SU-DHL-6 (cell line): ENCODE measurements at regions not wholly inside any gene's neighbourhood (a gene's known extent, or its start where the extent isn't known, plus 50 kb on each side); places are given as distances from the start of the nearest gene placed in this dataset.
"Not testable (repeated sequence)": the region's sequence is repeated elsewhere in the genome, so short reads cannot be mapped to it uniquely, and the experiment has no call there.

Source experiments
- H2AFZ ChIP-seq: fragments of 200-600 bp; sonication (generic); 2 replicates; pipeline ENCODE4 v1.6.1; 2014; ENCODE audit warnings: low read depth, mild to moderate bottlenecking, moderate library complexity, mixed read lengths, antibody characterized with exemption, low read length; ENCODE audit not compliant: severe bottlenecking
- H3F3A ChIP-seq: fragments of 200-600 bp; shearing (Covaris generic); 2 replicates; pipeline ENCODE4 v1.6.0; 2016; ENCODE audit warnings: antibody characterized with exemption, mild to moderate bottlenecking; ENCODE audit not compliant: insufficient read depth
- H3K27ac ChIP-seq: fragments of 200-600 bp; sonication (generic); 2 replicates; pipeline ENCODE4 v1.5.1; 2016; ENCODE audit warnings: low read depth, mild to moderate bottlenecking, low read length, moderate library complexity, mixed read lengths
- H3K27me3 ChIP-seq: fragments of 200-600 bp; sonication (generic), shearing (Covaris generic); 2 replicates; pipeline ENCODE4 v1.6.0; 2014; ENCODE audit warnings: mild to moderate bottlenecking, low read length
- H3K36me3 ChIP-seq: fragments of 200-600 bp; sonication (generic); 2 replicates; pipeline ENCODE4 v1.6.1; 2014; ENCODE audit warnings: mild to moderate bottlenecking, low read length, mixed read lengths
- H3K4me2 ChIP-seq: fragments of 300-600, 200-600 bp; shearing (Covaris generic), sonication (generic); 2 replicates; pipeline ENCODE4 v1.6.0; 2014; ENCODE audit warnings: low read length, low read depth, mild to moderate bottlenecking; ENCODE audit not compliant: poor library complexity, severe bottlenecking
- H3K4me3 ChIP-seq: fragments of 200-600 bp; sonication (generic); 2 replicates; pipeline ENCODE4 v1.5.1; 2014; ENCODE audit warnings: antibody characterized with exemption, low read length, mild to moderate bottlenecking, mixed read lengths; ENCODE audit not compliant: insufficient read depth, poor library complexity, severe bottlenecking
- H3K79me2 ChIP-seq: fragments of 200-600 bp; sonication (generic); 2 replicates; pipeline ENCODE4 v1.6.1; 2014; ENCODE audit warnings: mild to moderate bottlenecking, low read length, moderate library complexity; ENCODE audit not compliant: insufficient read depth
- H3K9ac ChIP-seq: fragments of 200-600 bp; sonication (generic); 2 replicates; pipeline ENCODE4 v1.7.0; 2014; ENCODE audit warnings: mild to moderate bottlenecking, low read length
- H3K9me2 ChIP-seq: fragments of 200-600 bp; sonication (generic); replicated peaks from 2 replicates; pipeline ENCODE4 v1.6.1; 2014; ENCODE audit warnings: low read length; ENCODE audit not compliant: insufficient read depth
- H3K9me3 ChIP-seq: fragments of 200-600 bp; sonication (generic); 2 replicates; pipeline ENCODE4 v1.6.1; 2014; ENCODE audit warnings: low read length, mixed read lengths; ENCODE audit not compliant: insufficient read depth
- H4K20me1 ChIP-seq: fragments of 200-600 bp; sonication (generic); 2 replicates; pipeline ENCODE4 v1.6.1; 2014; ENCODE audit warnings: low read depth, mild to moderate bottlenecking, antibody characterized with exemption, low read length, moderate library complexity, mixed read lengths
- CTCF ChIP-seq: fragments of 200-600 bp; sonication (generic); IDR thresholded peaks from one replicate; pipeline ENCODE4 v1.5.1; 2017; ENCODE audit warnings: antibody characterized with exemption, mild to moderate bottlenecking, low read length, moderate library complexity; ENCODE audit not compliant: insufficient read depth, poor library complexity, severe bottlenecking
- EZH2phosphoT487 ChIP-seq: fragments of 200-600 bp; sonication (generic), shearing (Covaris generic); conservative IDR thresholded peaks from 2 replicates; pipeline ENCODE4 v1.6.1; 2018; ENCODE audit warnings: mild to moderate bottlenecking, antibody characterized with exemption, low read length, moderate library complexity, mixed read lengths

- Histone ChIP-seq H3K79me2 (no peaks in the 10 kb centered on the region), H3K9ac (no peak overlapping the region), H3K9me2 (no peaks in the 10 kb centered on the region; the same call in 1 of the 2 replicates), H3K9me3 (no peaks in the 10 kb centered on the region), H3K4me3 (no peak overlapping the region), H3F3A (no peaks in the 10 kb centered on the region), H3K27me3 (no peaks in the 10 kb centered on the region), H4K20me1 (no peaks in the 10 kb centered on the region), H3K36me3 (no peaks in the 10 kb centered on the region), H2AFZ (no peak overlapping the region), H3K4me2 (no peak overlapping the region), H3K27ac (no peak overlapping the region)
- TF ChIP-seq EZH2phosphoT487 = no peak
- TF ChIP-seq CTCF = no peak
Observed at GRCh38 chr2:220775856-220776488, 796.1 kb downstream of the EPHA4 start.

- not testable (repeated sequence) for H4K20me1 ChIP-seq, H3K9me3 ChIP-seq, H3K4me2 ChIP-seq, H3K9ac ChIP-seq, H3K4me3 ChIP-seq, H2AFZ ChIP-seq, H3K27me3 ChIP-seq, H3K79me2 ChIP-seq, H3K36me3 ChIP-seq, H3F3A ChIP-seq, H3K9me2 ChIP-seq, H3K27ac ChIP-seq
Observed at GRCh38 chr2:220779076-220779475, 793.0 kb downstream of the EPHA4 start.

- H3K79me2 ChIP-seq = no peaks in the 10 kb centered on the region
- no peak overlapping the region for H3K27ac ChIP-seq
- no peaks in the 10 kb centered on the region for H3F3A ChIP-seq
- H3K9ac ChIP-seq = no peak overlapping the region
- H2AFZ ChIP-seq = no peak overlapping the region
- no peaks in the 10 kb centered on the region for H3K9me3 ChIP-seq
- no peaks in the 10 kb centered on the region for H3K36me3 ChIP-seq
- TF ChIP-seq EZH2phosphoT487 (no peak), CTCF (no peak)
- H4K20me1 ChIP-seq = no peaks in the 10 kb centered on the region
- no peak overlapping the region for H3K4me2 ChIP-seq
- no peaks in the 10 kb centered on the region for H3K27me3 ChIP-seq
- no peak overlapping the region for H3K4me3 ChIP-seq
- H3K9me2 ChIP-seq = no peaks in the 10 kb centered on the region; the same call in 1 of the 2 replicates
Observed at GRCh38 chr2:220779511-220779910, 792.6 kb downstream of the EPHA4 start.

- Histone ChIP-seq H3F3A (no peaks in the 10 kb centered on the region), H2AFZ (no peak overlapping the region), H4K20me1 (no peaks in the 10 kb centered on the region), H3K4me3 (no peak overlapping the region), H3K9me2 (no peaks in the 10 kb centered on the region; the same call in 1 of the 2 replicates), H3K27ac (no peak overlapping the region), H3K27me3 (no peaks in the 10 kb centered on the region), H3K9ac (no peak overlapping the region), H3K4me2 (no peak overlapping the region), H3K9me3 (no peaks in the 10 kb centered on the region), H3K36me3 (no peaks in the 10 kb centered on the region), H3K79me2 (no peaks in the 10 kb centered on the region)
- no peak for TF ChIP-seq EZH2phosphoT487
- TF ChIP-seq CTCF = no peak
Observed at GRCh38 chr2:220779931-220780330, 792.2 kb downstream of the EPHA4 start.
